Mesendoderm (in vitro differentiated cells): ENCODE measurements at regions not wholly inside any gene's neighbourhood (a gene's known extent, or its start where the extent isn't known, plus 50 kb on each side); places are given as distances from the start of the nearest gene placed in this dataset.

Source experiments
- DNase-seq: peaks from one replicate; pipeline ENCODE4 v3.0.0; 2013
- H2AK5ac ChIP-seq: 2 replicates; pipeline ENCODE4 v1.6.1; 2013; ENCODE audit warnings: low read length, inconsistent platforms
- H2BK120ac ChIP-seq: 2 replicates; pipeline ENCODE4 v1.6.1; 2013; ENCODE audit warnings: low read depth, mild to moderate bottlenecking, low read length, moderate library complexity, mixed read lengths
- H2BK15ac ChIP-seq: replicated peaks from 2 replicates; pipeline ENCODE4 v1.6.1; 2013; ENCODE audit warnings: low read depth, mild to moderate bottlenecking, moderate library complexity
- H2BK5ac ChIP-seq: 2 replicates; pipeline ENCODE4 v1.6.1; 2013; ENCODE audit warnings: low read length, inconsistent platforms
- H3K18ac ChIP-seq: 2 replicates; pipeline ENCODE4 v1.6.1; 2013; ENCODE audit warnings: mild to moderate bottlenecking, low read length, mixed read lengths
- H3K23ac ChIP-seq: one replicate; pipeline ENCODE4 v1.6.1; 2013; ENCODE audit warnings: low read length
- H3K27ac ChIP-seq: 2 replicates; pipeline ENCODE4 v1.5.1; 2013; ENCODE audit warnings: low read depth, mild to moderate bottlenecking, inconsistent platforms, low read length, moderate library complexity
- H3K27me3 ChIP-seq: 2 replicates; pipeline ENCODE4 v1.6.1; 2013; ENCODE audit warnings: low read length, control low read depth, mild to moderate bottlenecking, inconsistent platforms; ENCODE audit not compliant: insufficient read depth, poor library complexity
- H3K36me3 ChIP-seq: 2 replicates; pipeline ENCODE4 v1.6.1; 2013; ENCODE audit warnings: low read length, inconsistent platforms; ENCODE audit not compliant: control insufficient read depth, insufficient read depth
- H3K4ac ChIP-seq: one replicate; pipeline ENCODE4 v1.6.1; 2013; ENCODE audit warnings: low read depth, mild to moderate bottlenecking, low read length, moderate library complexity
- H3K4me1 ChIP-seq: 2 replicates; pipeline ENCODE4 v1.6.1; 2013; ENCODE audit warnings: low read depth, low read length, inconsistent platforms; ENCODE audit not compliant: control insufficient read depth
- H3K4me2 ChIP-seq: 2 replicates; pipeline ENCODE4 v1.6.1; 2013; ENCODE audit warnings: low read length
- H3K4me3 ChIP-seq: 2 replicates; pipeline ENCODE4 v1.5.1; 2013; ENCODE audit warnings: mild to moderate bottlenecking, low read length
- H3K56ac ChIP-seq: one replicate; pipeline ENCODE4 v1.6.1; 2013; ENCODE audit warnings: low read length
- H3K79me1 ChIP-seq: 2 replicates; pipeline ENCODE4 v1.6.1; 2013; ENCODE audit warnings: low read length, inconsistent platforms
- H3K79me2 ChIP-seq: 2 replicates; pipeline ENCODE4 v1.6.1; 2013; ENCODE audit warnings: mild to moderate bottlenecking, low read length; ENCODE audit not compliant: control insufficient read depth, insufficient read depth
- H3K9ac ChIP-seq: 2 replicates; pipeline ENCODE4 v1.6.1; 2013; ENCODE audit warnings: low read length, inconsistent platforms
- H4K5ac ChIP-seq: one replicate; pipeline ENCODE4 v1.6.1; 2013; ENCODE audit warnings: low read length
- H4K8ac ChIP-seq: one replicate; pipeline ENCODE4 v1.6.1; 2013; ENCODE audit warnings: low read depth, mild to moderate bottlenecking, control low read depth, low read length, moderate library complexity
- WGBS: extraction: QIAGEN DNeasy Blood & Tissue Kit; methylation state at CpG from one replicate; pipeline ENCODE4 v1.1.7; 2013; ENCODE audit warnings: low lambda C conversion rate, missing lambda C conversion rate; ENCODE audit not compliant: insufficient coverage; ENCODE audit errors: extremely low coverage; 5-methylcytosine and 5-hydroxymethylcytosine counted together

DNA sequence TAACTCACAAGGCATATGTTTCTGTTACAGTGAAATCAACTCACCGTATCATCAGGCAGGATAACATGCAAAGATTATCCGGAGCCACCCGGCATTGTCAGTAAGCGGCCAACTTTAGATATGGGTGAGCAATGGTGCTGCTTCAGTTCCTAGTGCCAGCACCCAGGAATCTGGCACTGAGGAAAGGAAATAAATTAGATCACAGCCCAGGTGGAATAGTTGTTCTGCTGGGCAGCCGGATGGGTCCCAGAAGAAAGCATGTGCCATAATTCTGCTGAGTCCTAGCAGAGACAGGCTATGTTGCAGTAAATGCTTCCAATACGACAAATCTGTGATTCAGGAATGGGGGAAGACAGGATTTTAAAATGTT, 183.6 kb upstream of the SPTLC3 start:
- Histone ChIP-seq H2BK5ac (no peak overlapping the region), H3K4me1 (no peaks in the 10 kb centered on the region), H4K8ac (no peak overlapping the region), H3K4ac (no peak overlapping the region), H4K5ac (no peak overlapping the region), H3K79me1 (no peaks in the 10 kb centered on the region), H3K27me3 (no peaks in the 10 kb centered on the region), H3K56ac (no peak overlapping the region), H3K18ac (no peak overlapping the region), H3K23ac (no peak overlapping the region), H3K4me3 (no peak overlapping the region), H2BK15ac (no peak overlapping the region), H3K36me3 (no peaks in the 10 kb centered on the region), H3K4me2 (no peak overlapping the region), H3K27ac (no peak overlapping the region), H2BK120ac (no peak overlapping the region), H3K9ac (no peak overlapping the region), H3K79me2 (no peaks in the 10 kb centered on the region), H2AK5ac (no peak overlapping the region)
- WGBS: no CpG with 5 or more reads among the region's 6 CpGs
- DNase-seq: no peak

DNA sequence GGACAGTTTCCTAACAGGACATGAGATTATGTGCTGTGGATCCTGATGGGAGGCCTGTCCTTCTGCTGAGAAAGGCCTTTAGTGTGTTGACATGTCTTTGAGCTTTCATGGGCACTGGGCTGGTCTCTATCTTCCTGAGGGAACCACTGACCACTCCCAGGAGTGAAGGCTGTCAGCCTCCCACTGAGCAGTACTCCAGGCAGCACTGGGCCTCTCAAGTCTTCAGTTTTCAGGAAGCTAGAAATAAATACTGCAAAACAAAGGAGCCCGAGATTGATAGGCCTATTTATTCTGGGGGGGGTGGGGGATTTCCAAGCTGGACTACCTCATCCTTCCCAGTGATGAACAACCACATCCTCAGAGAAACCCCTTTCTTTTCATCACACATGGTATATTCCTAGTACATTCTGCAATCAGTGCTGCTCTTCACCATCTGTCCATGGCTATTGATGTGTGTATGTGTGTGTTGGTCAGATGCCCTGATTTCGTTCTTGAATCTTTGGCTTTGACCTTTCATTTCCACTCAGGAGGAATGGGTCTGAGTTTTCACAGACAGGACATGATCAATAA, 180.9 kb upstream of the SPTLC3 start:
- no peak overlapping the region for H3K4me2 ChIP-seq
- no peak overlapping the region for H2BK120ac ChIP-seq
- H2BK5ac ChIP-seq: no peak overlapping the region
- H3K4me1 ChIP-seq: no peaks in the 10 kb centered on the region
- no CpG with 5 or more reads among the region's 2 CpGs for WGBS
- H3K36me3 ChIP-seq: no peaks in the 10 kb centered on the region
- no peak overlapping the region for H3K18ac ChIP-seq
- no peaks in the 10 kb centered on the region for H3K79me1 ChIP-seq
- H3K79me2 ChIP-seq: no peaks in the 10 kb centered on the region
- H2AK5ac ChIP-seq: no peak overlapping the region
- H3K4ac ChIP-seq: no peak overlapping the region
- H3K27me3 ChIP-seq: no peaks in the 10 kb centered on the region
- peak; percentile 26 for DNase-seq
- no peak overlapping the region for H3K9ac ChIP-seq
- no peak overlapping the region for H3K56ac ChIP-seq
- H3K23ac ChIP-seq: no peak overlapping the region
- no peak overlapping the region for H3K27ac ChIP-seq
- no peak overlapping the region for H2BK15ac ChIP-seq
- no peak overlapping the region for H4K5ac ChIP-seq
- no peak overlapping the region for H4K8ac ChIP-seq
- no peak overlapping the region for H3K4me3 ChIP-seq

GRCh38 chr20:12829170-12829569, 179.6 kb upstream of the SPTLC3 start:
- Histone ChIP-seq H3K4me3 (no peak overlapping the region), H2BK15ac (no peak overlapping the region), H3K36me3 (no peaks in the 10 kb centered on the region), H3K9ac (no peak overlapping the region), H2BK5ac (no peak overlapping the region), H4K5ac (no peak overlapping the region), H3K27me3 (no peaks in the 10 kb centered on the region), H3K4ac (no peak overlapping the region), H2BK120ac (no peak overlapping the region), H3K23ac (no peak overlapping the region), H3K56ac (no peak overlapping the region), H2AK5ac (no peak overlapping the region), H3K18ac (no peak overlapping the region), H3K4me2 (no peak overlapping the region), H3K79me1 (no peaks in the 10 kb centered on the region), H3K79me2 (no peaks in the 10 kb centered on the region), H3K27ac (no peak overlapping the region), H4K8ac (no peak overlapping the region), H3K4me1 (no peaks in the 10 kb centered on the region)
- no peak for DNase-seq
- no CpG with 5 or more reads among the region's 5 CpGs for WGBS

- Histone ChIP-seq H2BK120ac (no peak overlapping the region), H4K8ac (no peak overlapping the region), H3K79me2 (no peaks in the 10 kb centered on the region), H3K23ac (no peak overlapping the region), H3K79me1 (no peaks in the 10 kb centered on the region), H3K4me1 (no peaks in the 10 kb centered on the region), H2BK5ac (no peak overlapping the region), H3K18ac (no peak overlapping the region), H3K4me2 (no peak overlapping the region), H3K27me3 (no peaks in the 10 kb centered on the region), H3K9ac (no peak overlapping the region), H3K56ac (no peak overlapping the region), H3K4me3 (no peak overlapping the region), H3K36me3 (no peaks in the 10 kb centered on the region), H2BK15ac (no peak overlapping the region), H4K5ac (no peak overlapping the region), H3K4ac (no peak overlapping the region), H2AK5ac (no peak overlapping the region), H3K27ac (no peak overlapping the region)
- no CpG with 5 or more reads among the region's 1 CpG for WGBS
- DNase-seq: no peak
These were observed 174.9 kb upstream of the SPTLC3 start for GRCh38 chr20:12833861-12834260.

DNA sequence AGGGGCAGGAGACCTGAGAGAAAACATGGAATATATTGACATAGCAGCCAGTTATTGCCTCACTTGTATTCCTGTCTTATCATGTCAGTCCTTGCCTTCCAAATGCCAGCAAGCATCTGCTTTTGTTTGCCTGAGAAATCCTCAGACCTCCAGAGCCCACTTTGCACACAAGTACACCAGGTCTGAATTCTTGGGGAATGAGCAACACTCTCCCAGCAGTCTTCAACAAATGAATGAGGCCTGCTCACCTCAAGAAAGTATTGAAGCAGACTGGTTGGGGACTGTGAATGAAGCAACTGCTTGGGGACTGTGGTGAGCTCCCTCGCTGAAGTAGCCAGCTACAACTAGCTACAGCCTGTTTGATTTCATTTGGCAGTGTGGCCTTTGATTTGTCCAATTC, 172.8 kb upstream of the SPTLC3 start:
- no peak overlapping the region for H2BK15ac ChIP-seq
- H3K18ac ChIP-seq: no peak overlapping the region
- no CpG with 5 or more reads among the region's 1 CpG for WGBS
- H3K56ac ChIP-seq: no peak overlapping the region
- no peak overlapping the region for H3K4me2 ChIP-seq
- H2BK5ac ChIP-seq: no peak overlapping the region
- no peak overlapping the region for H3K4ac ChIP-seq
- H3K79me1 ChIP-seq: no peaks in the 10 kb centered on the region
- H2BK120ac ChIP-seq: no peak overlapping the region
- no peaks in the 10 kb centered on the region for H3K36me3 ChIP-seq
- H3K27me3 ChIP-seq: no peaks in the 10 kb centered on the region
- no peak overlapping the region for H4K8ac ChIP-seq
- no peak overlapping the region for H3K9ac ChIP-seq
- no peaks in the 10 kb centered on the region for H3K79me2 ChIP-seq
- H3K23ac ChIP-seq: no peak overlapping the region
- peak; percentile 84 for DNase-seq
- H3K4me1 ChIP-seq: no peaks in the 10 kb centered on the region
- H2AK5ac ChIP-seq: no peak overlapping the region
- no peak overlapping the region for H3K27ac ChIP-seq
- no peak overlapping the region for H4K5ac ChIP-seq
- H3K4me3 ChIP-seq: no peak overlapping the region

- H3K4ac ChIP-seq: no peak overlapping the region
- H4K5ac ChIP-seq: no peak overlapping the region
- no peak overlapping the region for H3K56ac ChIP-seq
- no peak overlapping the region for H3K4me3 ChIP-seq
- H2BK5ac ChIP-seq: no peak overlapping the region
- DNase-seq: no peak
- no peak overlapping the region for H2AK5ac ChIP-seq
- no peak overlapping the region for H3K23ac ChIP-seq
- H3K27me3 ChIP-seq: no peaks in the 10 kb centered on the region
- H2BK15ac ChIP-seq: no peak overlapping the region
- H2BK120ac ChIP-seq: no peak overlapping the region
- no peaks in the 10 kb centered on the region for H3K79me1 ChIP-seq
- no peak overlapping the region for H3K18ac ChIP-seq
- no CpG with 5 or more reads among the region's 2 CpGs for WGBS
- H3K27ac ChIP-seq: no peak overlapping the region
- H4K8ac ChIP-seq: no peak overlapping the region
- H3K36me3 ChIP-seq: no peaks in the 10 kb centered on the region
- H3K79me2 ChIP-seq: no peaks in the 10 kb centered on the region
- no peaks in the 10 kb centered on the region for H3K4me1 ChIP-seq
- no peak overlapping the region for H3K4me2 ChIP-seq
- no peak overlapping the region for H3K9ac ChIP-seq
These were observed 171.1 kb upstream of the SPTLC3 start for GRCh38 chr20:12837646-12838045.
